ENCODE measurements at regions not wholly inside any gene's neighbourhood (a gene's known extent, or its start where the extent isn't known, plus 50 kb on each side); places are given as distances from the start of the nearest gene placed in this dataset.

GRCh38 chr4:8768357-8768999 lies 103.2 kb downstream of the HMX1 start:
- no peak for TF ChIP-seq CTCF (IDR thresholded peaks at IDR 0.05)
- no peak for TF ChIP-seq POLR2A (IDR thresholded peaks at IDR 0.05)
- ATAC-seq (no peak), DNase-seq (peak in 3 of 5 donors; percentile 4 to 17 (median 8))
- Histone ChIP-seq H3K27me3 (peaks cover 0 to 33% (median 3%) of the 10 kb centered on the region in 9 donors), H3K4me3 (no peak overlapping the region), H3K36me3 (no peaks in the 10 kb centered on the region), H3K9me3 (no peaks in the 10 kb centered on the region), H3K4me1 (no peaks in the 10 kb centered on the region), H3K27ac (no peak overlapping the region)
- intact Hi-C loops (cut with DNase I), result no loop called here
- 83 to 88% (median 85%) methylated on average over 20 of the region's 20 CpGs for WGBS, 4 donors

- Histone ChIP-seq H3K9me3 (no peaks in the 10 kb centered on the region), H3K27ac (no peak overlapping the region), H3K4me1 (no peaks in the 10 kb centered on the region), H3K4me3 (no peak overlapping the region), H3K36me3 (no peaks in the 10 kb centered on the region), H3K27me3 (peaks cover 0 to 39% (median 3%) of the 10 kb centered on the region in 9 donors)
- intact Hi-C loops (cut with DNase I), result no loop called here
- ATAC-seq (no peak), DNase-seq (peak in 2 of 5 donors; percentile 2 to 24)
- TF ChIP-seq POLR2A (IDR thresholded peaks at IDR 0.05), result no peak
- TF ChIP-seq CTCF (IDR thresholded peaks at IDR 0.05), result no peak
- WGBS, 4 donors, result 78 to 89% (median 85%) methylated on average over 12 of the region's 12 CpGs
These were observed 105.0 kb downstream of the HMX1 start for GRCh38 chr4:8766610-8767009.

GRCh38 chr4:8765631-8766590 lies 105.7 kb downstream of the HMX1 start:
- Histone ChIP-seq H3K9me3 (no peaks in the 10 kb centered on the region), H3K4me1 (no peaks in the 10 kb centered on the region), H3K27me3 (peaks cover 0 to 39% (median 3%) of the 10 kb centered on the region in 9 donors), H3K4me3 (no peak overlapping the region), H3K36me3 (no peaks in the 10 kb centered on the region), H3K27ac (no peak overlapping the region)
- ATAC-seq, result no peak
- intact Hi-C loops (cut with DNase I), result no loop called here
- peak in 3 of 5 donors; percentile 2 to 37 (median 25) for DNase-seq
- 79 to 83% (median 82%) methylated on average over 15 to 19 of the region's 19 CpGs for WGBS, 4 donors
- TF ChIP-seq CTCF (IDR thresholded peaks at IDR 0.05) (no peak), POLR2A (IDR thresholded peaks at IDR 0.05) (no peak)

GRCh38 chr4:8765084-8765483 lies 106.6 kb downstream of the HMX1 start:
- WGBS, 4 donors, result 76 to 88% (median 79%) methylated on average over 10 to 11 of the region's 11 CpGs
- Histone ChIP-seq H3K36me3 (no peaks in the 10 kb centered on the region), H3K9me3 (no peaks in the 10 kb centered on the region), H3K4me3 (no peak overlapping the region), H3K4me1 (no peaks in the 10 kb centered on the region), H3K27ac (no peak overlapping the region), H3K27me3 (peaks cover 0 to 39% (median 3%) of the 10 kb centered on the region in 9 donors)
- TF ChIP-seq CTCF (IDR thresholded peaks at IDR 0.05) (no peak), POLR2A (IDR thresholded peaks at IDR 0.05) (no peak)
- intact Hi-C loops (cut with DNase I), result no loop called here
- peak in 3 of 5 donors; percentile 2 to 21 (median 18) for DNase-seq
- no peak for ATAC-seq
